SW 1271 (cell line): ENCODE measurements at regions not wholly inside any gene's neighbourhood (a gene's known extent, or its start where the extent isn't known, plus 50 kb on each side); places are given as distances from the start of the nearest gene placed in this dataset.
"Not testable (repeated sequence)": the region's sequence is repeated elsewhere in the genome, so short reads cannot be mapped to it uniquely, and the experiment has no call there.

Source experiments
- DNase-seq, 2 experiments: peaks; one replicate each; lab custom pipeline; 2025; lab: John Stamatoyannopoulos, UW

- DNase-seq = no peak
These were observed 57.3 kb downstream of the MED10 start for GRCh38 chr5:6321078-6321477.

- no peak for DNase-seq
These were observed 59.2 kb downstream of the MED10 start for GRCh38 chr5:6319116-6319515.

DNA sequence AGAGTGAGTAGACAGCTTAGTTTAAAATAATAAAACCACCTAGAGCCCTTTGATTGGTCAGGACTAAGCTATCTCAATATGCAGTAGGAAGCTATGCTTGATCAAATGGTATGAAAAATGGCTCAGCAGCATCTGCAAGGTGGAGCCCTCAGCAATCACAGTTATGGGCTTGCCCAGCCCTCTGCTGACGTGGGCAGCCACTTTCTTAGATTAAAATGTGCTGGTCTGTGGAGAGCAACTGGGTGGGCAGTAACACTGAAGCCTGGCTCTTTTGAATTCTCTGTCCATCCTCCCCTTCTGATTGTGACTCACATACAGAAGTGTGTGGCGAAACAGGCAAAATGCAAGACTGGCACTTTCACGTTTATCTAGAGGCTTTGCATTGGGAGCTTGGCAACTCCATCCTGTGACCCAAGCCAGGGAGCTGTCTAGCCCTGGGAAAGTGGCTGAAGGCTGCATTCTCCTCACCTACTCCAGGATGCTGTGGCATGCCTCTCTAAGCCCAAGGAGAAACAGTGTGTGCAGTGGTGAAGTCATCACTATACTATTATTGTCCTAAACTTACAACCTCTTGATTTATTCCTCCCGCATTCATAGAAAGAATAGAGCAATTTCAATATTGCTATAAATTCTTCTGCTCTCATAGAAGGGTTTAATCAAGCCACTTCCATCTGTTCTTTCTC lies 61.1 kb downstream of the MED10 start:
- DNase-seq = no peak

DNA sequence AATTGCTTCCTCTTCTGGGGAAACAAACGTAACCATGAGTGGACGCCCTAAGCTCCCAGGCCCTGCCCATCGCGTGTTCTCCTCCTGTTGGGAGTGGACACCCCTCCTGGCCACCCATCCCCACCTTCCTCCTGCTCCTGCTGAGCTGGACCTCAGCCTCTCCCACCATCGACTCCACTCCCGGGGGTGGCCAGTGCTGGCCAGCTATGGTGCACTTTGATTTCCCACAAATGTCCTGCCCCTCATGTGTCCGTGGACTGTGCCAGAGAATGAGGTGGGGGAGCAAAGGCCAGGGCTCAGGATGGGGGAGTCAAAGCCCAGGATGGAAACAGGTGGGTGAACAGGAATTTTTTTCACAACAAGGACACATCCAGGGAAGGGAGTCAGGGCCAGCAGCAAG lies 62.8 kb downstream of the MED10 start:
- no peak for DNase-seq

- no peak for DNase-seq
These were observed 66.5 kb downstream of the MED10 start for GRCh38 chr5:6311568-6312501.

- no peak for DNase-seq
These were observed 68.4 kb downstream of the MED10 start for GRCh38 chr5:6309949-6310348.

DNA sequence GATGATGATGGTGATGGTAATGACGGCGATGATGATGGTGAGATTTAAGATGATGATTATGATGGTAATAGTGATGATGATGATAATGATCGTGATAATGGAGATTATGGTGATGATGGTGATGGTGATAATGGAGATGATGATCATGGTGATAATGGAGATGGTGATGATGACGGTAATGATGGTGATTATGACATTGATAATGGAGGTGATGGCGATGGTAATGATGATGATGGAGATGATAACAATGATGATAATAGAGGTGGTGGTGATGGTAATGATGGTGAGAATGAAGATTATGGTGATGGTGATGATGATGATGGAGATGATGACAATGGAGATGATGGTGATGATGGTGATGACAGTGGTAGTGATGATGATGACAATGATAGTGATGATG lies 69.7 kb downstream of the MED10 start:
- no peak for DNase-seq

DNA sequence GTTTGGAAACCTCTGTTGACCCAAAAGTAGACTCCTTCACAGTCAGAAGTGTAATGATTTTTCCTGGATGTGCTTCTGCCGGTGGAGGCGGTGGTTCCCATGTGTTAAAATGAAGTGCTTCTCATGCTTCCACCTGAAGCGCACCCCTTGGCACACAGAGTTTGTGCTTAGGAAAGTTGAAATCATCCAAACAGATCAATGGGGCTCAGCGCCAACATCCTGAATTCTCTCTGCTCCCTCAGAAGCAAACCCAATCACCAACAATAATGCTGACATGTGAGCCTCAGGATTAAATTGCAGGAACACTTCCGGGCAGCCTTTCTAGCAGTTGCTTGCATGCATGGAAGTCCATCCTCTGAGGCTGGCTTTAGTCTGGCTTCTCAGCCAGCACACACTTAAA lies 71.0 kb downstream of the MED10 start:
- DNase-seq = no peak

DNA sequence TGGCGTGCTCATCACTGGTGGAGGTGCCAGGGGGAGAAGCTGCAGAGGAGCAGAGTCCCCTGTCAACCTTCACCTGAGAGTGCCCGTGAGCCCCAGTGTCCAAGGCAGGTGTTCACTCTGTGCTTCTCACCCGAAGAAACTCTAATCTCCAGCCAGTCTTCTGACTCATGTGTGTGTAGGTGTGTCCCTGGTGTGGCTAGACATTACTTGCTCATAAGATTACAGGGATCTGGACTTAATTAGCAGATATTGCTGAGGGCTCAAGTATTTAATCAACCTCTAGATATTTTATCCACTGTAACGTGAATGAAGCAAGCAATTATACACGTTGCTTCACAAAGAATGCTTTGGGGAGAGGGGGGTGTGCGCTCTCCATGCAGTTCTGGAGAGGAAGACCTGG lies 72.5 kb downstream of the MED10 start:
- no peak for DNase-seq

- no peak for DNase-seq
These were observed 75.7 kb downstream of the MED10 start for GRCh38 chr5:6302684-6303083.

- no peak for DNase-seq
These were observed 76.3 kb downstream of the MED10 start for GRCh38 chr5:6302075-6302474.

DNA sequence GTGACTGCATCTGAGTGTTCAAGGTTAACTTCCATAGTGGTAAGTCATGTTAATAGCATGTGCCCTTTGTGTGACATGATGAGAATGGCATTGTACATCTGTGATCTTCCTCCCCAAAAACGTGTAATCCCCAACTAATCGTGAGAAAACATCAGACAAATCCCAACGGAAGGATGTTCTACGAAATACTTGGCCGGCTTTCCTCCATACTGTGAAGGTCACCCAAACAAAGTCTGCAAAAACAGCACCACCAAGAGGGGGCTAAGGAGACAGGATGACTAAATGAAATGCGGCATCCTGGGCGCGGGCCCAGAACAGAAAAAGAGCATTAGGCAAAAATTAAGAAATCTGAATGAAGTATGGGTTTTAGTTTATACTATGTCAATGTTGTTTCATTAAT lies 81.8 kb downstream of the MED10 start:
- DNase-seq = no peak

GRCh38 chr5:6291961-6292360 lies 86.4 kb downstream of the MED10 start:
- DNase-seq = peak; percentile 10 to 21

DNA sequence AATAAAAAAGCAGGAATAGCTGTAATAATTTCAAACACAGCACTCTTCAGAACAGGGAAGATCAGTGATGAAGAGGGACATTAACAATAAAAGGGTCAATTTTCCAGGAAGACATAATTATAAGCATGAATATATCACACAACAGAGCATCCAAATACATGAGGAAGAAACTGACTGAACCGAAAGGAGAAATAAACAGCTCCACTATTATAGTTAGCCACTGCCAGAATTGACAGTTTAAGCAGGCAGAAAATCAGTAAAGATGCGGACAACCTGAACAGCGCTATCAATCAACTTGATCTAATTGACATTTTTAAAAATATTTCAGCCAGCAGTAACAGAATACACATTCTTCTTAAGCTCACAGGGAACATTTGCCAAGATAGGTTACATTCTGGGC lies 89.1 kb downstream of the MED10 start:
- no peak for DNase-seq

DNA sequence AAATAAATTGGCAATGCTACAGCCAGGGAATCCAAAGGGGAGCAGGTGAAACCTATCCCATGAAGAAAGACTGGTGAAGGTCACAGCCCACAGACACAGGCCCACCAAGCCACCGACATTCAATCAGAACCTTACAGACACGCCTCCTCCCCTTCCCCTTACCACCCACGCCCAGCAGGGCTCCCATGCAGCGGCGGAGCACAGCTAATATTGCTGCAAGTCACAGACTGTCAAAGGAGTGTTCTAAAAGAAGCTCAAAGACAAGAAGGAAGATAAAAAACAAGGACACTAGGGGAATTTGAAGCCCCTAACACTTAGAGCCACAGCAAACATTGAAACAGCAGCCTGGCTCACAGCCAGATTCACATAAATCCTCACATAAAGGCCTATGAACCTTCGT lies 91.2 kb downstream of the MED10 start:
- DNase-seq = no peak

- DNase-seq = no peak
These were observed 91.9 kb downstream of the MED10 start for GRCh38 chr5:6286404-6286803.

DNA sequence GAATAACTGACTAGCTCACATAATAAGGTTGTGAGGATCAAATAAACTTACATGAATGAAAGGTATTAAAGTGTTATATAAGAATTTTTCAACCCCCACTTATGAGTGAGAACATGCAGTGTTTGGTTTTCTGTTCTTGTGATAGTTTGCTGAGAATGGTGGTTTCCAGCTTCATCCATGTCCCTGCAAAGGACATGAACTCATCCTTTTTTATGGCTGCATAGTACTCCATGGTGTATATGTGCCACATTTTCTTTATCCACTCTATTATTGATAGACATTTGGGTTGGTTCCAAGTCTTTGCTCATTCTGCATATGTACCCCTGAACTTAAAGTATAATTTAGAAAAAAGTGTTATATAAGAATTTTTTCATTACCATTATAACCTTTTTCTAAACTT lies 93.9 kb downstream of the MED10 start:
- not testable (repeated sequence) for DNase-seq

DNA sequence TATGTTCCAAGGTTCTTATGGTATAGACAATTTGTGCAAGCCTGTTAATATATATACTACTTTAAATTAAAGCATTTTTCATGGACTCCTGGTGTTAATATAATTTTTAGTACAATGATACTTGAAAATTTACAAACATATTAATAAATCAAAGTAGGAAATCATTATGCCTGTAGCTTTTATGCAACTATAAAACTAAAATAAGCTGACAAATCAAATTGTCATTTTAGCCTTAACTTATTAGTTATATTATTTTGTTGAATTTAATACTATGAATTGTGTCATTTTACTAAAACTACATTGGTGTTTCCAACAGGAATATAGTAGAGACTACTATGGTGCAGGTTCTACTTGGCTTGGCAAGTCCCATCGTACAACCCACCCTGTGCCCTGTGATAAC lies 96.0 kb downstream of the MED10 start:
- no peak for DNase-seq

GRCh38 chr5:6281818-6282217 lies 96.5 kb downstream of the MED10 start:
- no peak for DNase-seq

- no peak for DNase-seq
These were observed 97.8 kb downstream of the MED10 start for GRCh38 chr5:6280425-6281100.

- DNase-seq = no peak
These were observed 98.7 kb downstream of the MED10 start for GRCh38 chr5:6279607-6280006.

DNA sequence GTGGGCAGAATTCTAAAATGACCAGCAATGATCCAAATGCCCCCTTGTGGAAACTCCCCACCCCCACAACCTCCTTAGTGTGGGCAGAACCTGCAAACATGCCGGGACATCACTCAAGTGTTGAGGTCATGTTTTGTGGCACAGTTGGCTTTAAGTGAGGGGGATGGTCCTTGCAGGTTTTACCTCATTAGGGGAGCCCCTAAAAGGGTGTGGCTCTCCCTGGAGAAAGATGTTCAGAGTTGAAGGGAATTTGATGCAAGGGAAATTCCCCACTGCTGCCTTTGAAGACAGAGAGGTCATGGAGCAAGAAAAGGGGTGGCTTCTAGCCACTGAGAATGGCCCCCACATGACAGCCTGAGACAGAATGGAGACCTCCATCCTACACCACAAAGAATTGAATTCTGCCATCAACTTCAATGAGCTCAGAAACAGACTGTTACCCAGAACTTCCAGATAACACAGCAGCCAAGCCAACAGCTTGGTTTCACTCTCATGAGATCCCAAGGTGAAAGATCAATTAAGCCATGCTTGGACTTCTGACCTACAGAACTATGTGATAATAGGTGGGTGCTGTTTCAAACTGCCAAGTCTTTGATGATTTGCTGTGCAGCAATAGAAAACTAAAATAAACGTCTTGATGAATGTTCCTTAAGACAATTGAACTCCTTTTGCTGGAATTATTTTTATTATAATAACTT lies 103.4 kb downstream of the MED10 start:
- no peak for DNase-seq
